ENCODE measurements at regions not wholly inside any gene's neighbourhood (a gene's known extent, or its start where the extent isn't known, plus 50 kb on each side); places are given as distances from the start of the nearest gene placed in this dataset.
"Not testable (repeated sequence)": the region's sequence is repeated elsewhere in the genome, so short reads cannot be mapped to it uniquely, and the experiment has no call there.

GRCh38 chr3:170697908-170698307 is 112.0 kb upstream of the SLC7A14 start:
- H3K27ac ChIP-seq (ENCODE audit: low read depth, low read length) = no peak overlapping the region
- H3K9ac ChIP-seq (ENCODE audit: low read depth in 1 of 2, low read length in 2 of 2) = no peak overlapping the region
- H3K4me3 ChIP-seq (ENCODE audit: low read depth in 1 of 2, low read length in 2 of 2) = no peak overlapping the region
- H3K27me3 ChIP-seq (ENCODE audit: control insufficient read depth in 1 of 2, insufficient read depth in 2 of 2, low read length in 2 of 2) = no peaks in the 10 kb centered on the region
- H3K4me1 ChIP-seq (ENCODE audit: control insufficient read depth in 1 of 2, insufficient read depth in 2 of 2, low read length in 2 of 2) = no peaks in the 10 kb centered on the region
- no peaks in the 10 kb centered on the region for H3K9me3 ChIP-seq (ENCODE audit: control insufficient read depth in 1 of 2, low read length in 2 of 2)
- no peaks in the 10 kb centered on the region for H3K36me3 ChIP-seq (ENCODE audit: control insufficient read depth in 1 of 2, insufficient read depth in 2 of 2, low read length in 2 of 2)

GRCh38 chr3:170697131-170697530 is 111.3 kb upstream of the SLC7A14 start:
- Histone ChIP-seq H3K36me3 (ENCODE audit: control insufficient read depth in 1 of 2, insufficient read depth in 2 of 2, low read length in 2 of 2) (no peaks in the 10 kb centered on the region), H3K27ac (ENCODE audit: low read depth, low read length) (no peak overlapping the region), H3K9me3 (ENCODE audit: control insufficient read depth in 1 of 2, low read length in 2 of 2) (no peaks in the 10 kb centered on the region)

GRCh38 chr3:170695486-170696064 is 109.7 kb upstream of the SLC7A14 start:
- H3K27me3 ChIP-seq (ENCODE audit: control insufficient read depth in 1 of 2, insufficient read depth in 2 of 2, low read length in 2 of 2) = no peaks in the 10 kb centered on the region
- H3K27ac ChIP-seq (ENCODE audit: low read depth, low read length) = no peak overlapping the region
- no peak overlapping the region for H3K9ac ChIP-seq (ENCODE audit: low read depth in 1 of 2, low read length in 2 of 2)
- no peaks in the 10 kb centered on the region for H3K9me3 ChIP-seq (ENCODE audit: control insufficient read depth in 1 of 2, low read length in 2 of 2)
- no peaks in the 10 kb centered on the region for H3K36me3 ChIP-seq (ENCODE audit: control insufficient read depth in 1 of 2, insufficient read depth in 2 of 2, low read length in 2 of 2)
- no peaks in the 10 kb centered on the region for H3K4me1 ChIP-seq (ENCODE audit: control insufficient read depth in 1 of 2, insufficient read depth in 2 of 2, low read length in 2 of 2)
- H3K4me3 ChIP-seq (ENCODE audit: low read depth in 1 of 2, low read length in 2 of 2) = no peak overlapping the region

More at GRCh38 chr3:170697131-170697530, 111.3 kb upstream of the SLC7A14 start:
- no peak overlapping the region for H3K4me3 ChIP-seq (ENCODE audit: low read depth in 1 of 2, low read length in 2 of 2)
- no peaks in the 10 kb centered on the region for H3K4me1 ChIP-seq (ENCODE audit: control insufficient read depth in 1 of 2, insufficient read depth in 2 of 2, low read length in 2 of 2)
- no peaks in the 10 kb centered on the region for H3K27me3 ChIP-seq (ENCODE audit: control insufficient read depth in 1 of 2, insufficient read depth in 2 of 2, low read length in 2 of 2)
- H3K9ac ChIP-seq (ENCODE audit: low read depth in 1 of 2, low read length in 2 of 2) = no peak overlapping the region

GRCh38 chr3:170692720-170693119 is 106.8 kb upstream of the SLC7A14 start:
- no peak overlapping the region for H3K9ac ChIP-seq (ENCODE audit: low read depth in 1 of 2, low read length in 2 of 2)
- no peak overlapping the region for H3K4me3 ChIP-seq (ENCODE audit: low read depth in 1 of 2, low read length in 2 of 2)
- H3K9me3 ChIP-seq (ENCODE audit: control insufficient read depth in 1 of 2, low read length in 2 of 2) = no peaks in the 10 kb centered on the region
- no peak overlapping the region for H3K27ac ChIP-seq (ENCODE audit: low read depth, low read length)
- H3K36me3 ChIP-seq (ENCODE audit: control insufficient read depth in 1 of 2, insufficient read depth in 2 of 2, low read length in 2 of 2) = no peaks in the 10 kb centered on the region
- H3K27me3 ChIP-seq (ENCODE audit: control insufficient read depth in 1 of 2, insufficient read depth in 2 of 2, low read length in 2 of 2) = no peaks in the 10 kb centered on the region
- H3K4me1 ChIP-seq (ENCODE audit: control insufficient read depth in 1 of 2, insufficient read depth in 2 of 2, low read length in 2 of 2) = no peaks in the 10 kb centered on the region

GRCh38 chr3:170690661-170690981 is 104.7 kb upstream of the SLC7A14 start:
- no peak overlapping the region for H3K4me3 ChIP-seq (ENCODE audit: low read depth in 1 of 2, low read length in 2 of 2)
- H3K27ac ChIP-seq (ENCODE audit: low read depth, low read length) = no peak overlapping the region
- H3K27me3 ChIP-seq (ENCODE audit: control insufficient read depth in 1 of 2, insufficient read depth in 2 of 2, low read length in 2 of 2) = no peaks in the 10 kb centered on the region
- no peaks in the 10 kb centered on the region for H3K36me3 ChIP-seq (ENCODE audit: control insufficient read depth in 1 of 2, insufficient read depth in 2 of 2, low read length in 2 of 2)
- no peak overlapping the region for H3K9ac ChIP-seq (ENCODE audit: low read depth in 1 of 2, low read length in 2 of 2)
- no peaks in the 10 kb centered on the region for H3K9me3 ChIP-seq (ENCODE audit: control insufficient read depth in 1 of 2, low read length in 2 of 2)
- H3K4me1 ChIP-seq (ENCODE audit: control insufficient read depth in 1 of 2, insufficient read depth in 2 of 2, low read length in 2 of 2) = no peaks in the 10 kb centered on the region

- Histone ChIP-seq H3K9ac (ENCODE audit: low read depth in 1 of 2, low read length in 2 of 2) (no peak overlapping the region), H3K9me3 (ENCODE audit: control insufficient read depth in 1 of 2, low read length in 2 of 2) (no peaks in the 10 kb centered on the region), H3K4me3 (ENCODE audit: low read depth in 1 of 2, low read length in 2 of 2) (no peak overlapping the region), H3K4me1 (ENCODE audit: control insufficient read depth in 1 of 2, insufficient read depth in 2 of 2, low read length in 2 of 2) (no peaks in the 10 kb centered on the region), H3K27ac (ENCODE audit: low read depth, low read length) (no peak overlapping the region), H3K36me3 (ENCODE audit: control insufficient read depth in 1 of 2, insufficient read depth in 2 of 2, low read length in 2 of 2) (no peaks in the 10 kb centered on the region), H3K27me3 (ENCODE audit: control insufficient read depth in 1 of 2, insufficient read depth in 2 of 2, low read length in 2 of 2) (no peaks in the 10 kb centered on the region)
These were observed 104.2 kb upstream of the SLC7A14 start for GRCh38 chr3:170689893-170690660.

GRCh38 chr3:170689296-170689829 is 103.5 kb upstream of the SLC7A14 start:
- H3K9ac ChIP-seq (ENCODE audit: low read depth in 1 of 2, low read length in 2 of 2) = no peak overlapping the region

GRCh38 chr3:170688222-170688621 is 102.3 kb upstream of the SLC7A14 start:
- not testable (repeated sequence) for H3K4me1 ChIP-seq (ENCODE audit: control insufficient read depth in 1 of 2, insufficient read depth in 2 of 2, low read length in 2 of 2); H3K9ac ChIP-seq (ENCODE audit: low read depth in 1 of 2, low read length in 2 of 2); H3K27ac ChIP-seq (ENCODE audit: low read depth, low read length); H3K27me3 ChIP-seq (ENCODE audit: control insufficient read depth in 1 of 2, insufficient read depth in 2 of 2, low read length in 2 of 2); H3K36me3 ChIP-seq (ENCODE audit: control insufficient read depth in 1 of 2, insufficient read depth in 2 of 2, low read length in 2 of 2); H3K9me3 ChIP-seq (ENCODE audit: control insufficient read depth in 1 of 2, low read length in 2 of 2); H3K4me3 ChIP-seq (ENCODE audit: low read depth in 1 of 2, low read length in 2 of 2)

More at GRCh38 chr3:170689296-170689829, 103.5 kb upstream of the SLC7A14 start:
- Histone ChIP-seq H3K9me3 (ENCODE audit: control insufficient read depth in 1 of 2, low read length in 2 of 2) (no peaks in the 10 kb centered on the region), H3K36me3 (ENCODE audit: control insufficient read depth in 1 of 2, insufficient read depth in 2 of 2, low read length in 2 of 2) (no peaks in the 10 kb centered on the region), H3K27me3 (ENCODE audit: control insufficient read depth in 1 of 2, insufficient read depth in 2 of 2, low read length in 2 of 2) (no peaks in the 10 kb centered on the region), H3K4me1 (ENCODE audit: control insufficient read depth in 1 of 2, insufficient read depth in 2 of 2, low read length in 2 of 2) (no peaks in the 10 kb centered on the region), H3K27ac (ENCODE audit: low read depth, low read length) (no peak overlapping the region), H3K4me3 (ENCODE audit: low read depth in 1 of 2, low read length in 2 of 2) (no peak overlapping the region)

- Histone ChIP-seq H3K27me3 (ENCODE audit: control insufficient read depth in 1 of 2, insufficient read depth in 2 of 2, low read length in 2 of 2) (no peaks in the 10 kb centered on the region), H3K9ac (ENCODE audit: low read depth in 1 of 2, low read length in 2 of 2) (no peak overlapping the region), H3K27ac (ENCODE audit: low read depth, low read length) (no peak overlapping the region), H3K4me3 (ENCODE audit: low read depth in 1 of 2, low read length in 2 of 2) (no peak overlapping the region), H3K9me3 (ENCODE audit: control insufficient read depth in 1 of 2, low read length in 2 of 2) (no peaks in the 10 kb centered on the region), H3K4me1 (ENCODE audit: control insufficient read depth in 1 of 2, insufficient read depth in 2 of 2, low read length in 2 of 2) (no peaks in the 10 kb centered on the region), H3K36me3 (ENCODE audit: control insufficient read depth in 1 of 2, insufficient read depth in 2 of 2, low read length in 2 of 2) (no peaks in the 10 kb centered on the region)
These were observed 94.7 kb upstream of the SLC7A14 start for GRCh38 chr3:170680593-170680992.

- H3K4me1 ChIP-seq (ENCODE audit: control insufficient read depth in 1 of 2, insufficient read depth in 2 of 2, low read length in 2 of 2) = no peaks in the 10 kb centered on the region
- no peaks in the 10 kb centered on the region for H3K9me3 ChIP-seq (ENCODE audit: control insufficient read depth in 1 of 2, low read length in 2 of 2)
- H3K4me3 ChIP-seq (ENCODE audit: low read depth in 1 of 2, low read length in 2 of 2) = no peak overlapping the region
- no peaks in the 10 kb centered on the region for H3K36me3 ChIP-seq (ENCODE audit: control insufficient read depth in 1 of 2, insufficient read depth in 2 of 2, low read length in 2 of 2)
- no peak overlapping the region for H3K27ac ChIP-seq (ENCODE audit: low read depth, low read length)
- no peak overlapping the region for H3K9ac ChIP-seq (ENCODE audit: low read depth in 1 of 2, low read length in 2 of 2)
- H3K27me3 ChIP-seq (ENCODE audit: control insufficient read depth in 1 of 2, insufficient read depth in 2 of 2, low read length in 2 of 2) = no peaks in the 10 kb centered on the region
These were observed 93.3 kb upstream of the SLC7A14 start for GRCh38 chr3:170679190-170679589.

All from duodenal mucosa (tissue), 2 donors.